IMR-90 (cell line): ENCODE measurements at regions not wholly inside any gene's neighbourhood (a gene's known extent, or its start where the extent isn't known, plus 50 kb on each side); places are given as distances from the start of the nearest gene placed in this dataset.

ENCODE experiments used
- BHLHE40 ChIP-seq: fragments of 150-350 bp; IDR thresholded peaks from 2 replicates; pipeline ENCODE4 v1.6.1; 2016; ENCODE audit warnings: mild to moderate bottlenecking, low read depth, low read length
- CEBPB ChIP-seq: IDR thresholded peaks from 2 replicates; pipeline ENCODE4 v1.6.1; 2012; ENCODE audit warnings: low read depth, low read length, improper control_type of control experiment
- CTCF ChIP-seq: conservative IDR thresholded peaks from 2 replicates; pipeline ENCODE4 v1.5.1; 2012; ENCODE audit warnings: mild to moderate bottlenecking, low read depth, low read length, improper control_type of control experiment
- MAFK ChIP-seq: IDR thresholded peaks from 2 replicates; pipeline ENCODE4 v1.6.1; 2012; ENCODE audit warnings: low read depth, low read length, improper control_type of control experiment
- MAZ ChIP-seq: IDR thresholded peaks from 2 replicates; pipeline ENCODE4 v1.6.1; 2012; ENCODE audit warnings: low read depth, mild to moderate bottlenecking, low read length, improper control_type of control experiment, moderate library complexity, borderline replicate concordance
- MXI1 ChIP-seq: IDR thresholded peaks from 2 replicates; pipeline ENCODE4 v1.6.1; 2012; ENCODE audit warnings: low read depth, mild to moderate bottlenecking, low read length, moderate library complexity, borderline replicate concordance
- POLR2A ChIP-seq: IDR thresholded peaks from 2 replicates; pipeline ENCODE4 v1.6.1; 2012; ENCODE audit warnings: mild to moderate bottlenecking, low read depth, low read length
- RAD21 ChIP-seq: IDR thresholded peaks from 2 replicates; pipeline ENCODE4 v1.6.1; 2012; ENCODE audit warnings: low read length, improper control_type of control experiment
- RCOR1 ChIP-seq: IDR thresholded peaks from 2 replicates; pipeline ENCODE4 v1.6.1; 2012; ENCODE audit warnings: mild to moderate bottlenecking, low read length, improper control_type of control experiment; ENCODE audit not compliant: insufficient replicate concordance
- RFX5 ChIP-seq: IDR thresholded peaks from 2 replicates; pipeline ENCODE4 v1.8.0; 2012; ENCODE audit warnings: low read depth, mild to moderate bottlenecking, low read length, moderate library complexity
- SMC3 ChIP-seq: fragments of 150-350 bp; IDR thresholded peaks from 2 replicates; pipeline ENCODE4 v1.6.1; 2016; ENCODE audit warnings: low read depth, mild to moderate bottlenecking, antibody characterized with exemption, low read length, moderate library complexity

- TF ChIP-seq RFX5 (no peak), CTCF (no peak), MXI1 (no peak), MAFK (no peak), RAD21 (no peak), BHLHE40 (no peak), POLR2A (no peak), RCOR1 (no peak), MAZ (no peak), CEBPB (no peak), SMC3 (no peak)
Observed at GRCh38 chr1:228823200-228823599, 87.9 kb downstream of the RHOU start.
